ENCODE measurements at regions not wholly inside any gene's neighbourhood (a gene's known extent, or its start where the extent isn't known, plus 50 kb on each side); places are given as distances from the start of the nearest gene placed in this dataset.

- Histone ChIP-seq H4K20me1 (ENCODE audit: insufficient read depth, low read length) (no peaks in the 10 kb centered on the region), H2AFZ (replicated peaks; ENCODE audit: low read length, poor library complexity) (no peak overlapping the region), H2AK9ac (replicated peaks; ENCODE audit: low read depth, low read length, poor library complexity) (no peak overlapping the region), H3K79me1 (ENCODE audit: low read depth in 1 of 2, low read length in 2 of 2) (no peaks in the 10 kb centered on the region), H4K5ac (ENCODE audit: low read depth, low read length) (no peak overlapping the region), H3K36me3 (ENCODE audit: control insufficient read depth, insufficient read depth, low read length) (no peaks in the 10 kb centered on the region), H4K8ac (ENCODE audit: low read depth in 2 of 2, low read length in 2 of 2) (no peak overlapping the region), H3K56ac (ENCODE audit: extremely low read depth, insufficient read depth, low read length) (no peak overlapping the region), H3K9me3 (ENCODE audit: control insufficient read depth, insufficient read depth, low read length) (no peaks in the 10 kb centered on the region), H2BK120ac (ENCODE audit: low read depth, low read length) (no peak overlapping the region), H3K14ac (replicated peaks; ENCODE audit: low read depth, low read length) (no peak overlapping the region), H3K4me2 (ENCODE audit: low read depth, low read length) (no peak overlapping the region), H3K9me1 (ENCODE audit: insufficient read depth, low read length) (no peaks in the 10 kb centered on the region), H3K4me3 (ENCODE audit: insufficient read depth, low read depth, low read length) (no peak overlapping the region), H2BK15ac (ENCODE audit: low read depth, low read length) (no peak overlapping the region), H3K23ac (ENCODE audit: low read depth, low read length) (no peak overlapping the region), H2AK5ac (ENCODE audit: low read depth, low read length) (no peak overlapping the region), H3K9ac (ENCODE audit: low read depth, low read length) (no peak overlapping the region), H3K4me1 (ENCODE audit: control insufficient read depth, insufficient read depth, low read length) (peaks cover 2% of the 10 kb centered on the region; the same call in 1 of the 2 replicates), H3K27ac (ENCODE audit: insufficient read depth, low read length) (no peak overlapping the region), H3K27me3 (ENCODE audit: control insufficient read depth, insufficient read depth, low read length) (peaks cover 7% of the 10 kb centered on the region; the same call in 1 of the 2 replicates), H4K91ac (ENCODE audit: insufficient read depth, low read depth, low read length) (no peak overlapping the region), H3K4ac (ENCODE audit: low read depth, low read length) (no peak overlapping the region), H2BK20ac (ENCODE audit: low read depth, low read length) (no peak overlapping the region), H3K18ac (ENCODE audit: low read depth, low read length) (no peak overlapping the region), H2BK5ac (ENCODE audit: low read depth, low read length, poor library complexity, severe bottlenecking) (no peak overlapping the region)
- no peak for TF ChIP-seq BHLHE40 (IDR thresholded peaks at IDR 0.05; ENCODE audit: low read depth, low read length)
- TF ChIP-seq POLR2A (IDR thresholded peaks at IDR 0.05; ENCODE audit: low read depth, low read length) = no peak
- TF ChIP-seq, protein P1, sequence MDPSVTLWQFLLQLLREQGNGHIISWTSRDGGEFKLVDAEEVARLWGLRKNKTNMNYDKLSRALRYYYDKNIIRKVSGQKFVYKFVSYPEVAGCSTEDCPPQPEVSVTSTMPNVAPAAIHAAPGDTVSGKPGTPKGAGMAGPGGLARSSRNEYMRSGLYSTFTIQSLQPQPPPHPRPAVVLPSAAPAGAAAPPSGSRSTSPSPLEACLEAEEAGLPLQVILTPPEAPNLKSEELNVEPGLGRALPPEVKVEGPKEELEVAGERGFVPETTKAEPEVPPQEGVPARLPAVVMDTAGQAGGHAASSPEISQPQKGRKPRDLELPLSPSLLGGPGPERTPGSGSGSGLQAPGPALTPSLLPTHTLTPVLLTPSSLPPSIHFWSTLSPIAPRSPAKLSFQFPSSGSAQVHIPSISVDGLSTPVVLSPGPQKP (IDR thresholded peaks at IDR 0.05; ENCODE audit: borderline replicate concordance, low read depth, low read length) = no peak
- TF ChIP-seq MAFK (IDR thresholded peaks at IDR 0.05; ENCODE audit: low read depth, low read length) = no peak
- no peak for TF ChIP-seq MXI1 (IDR thresholded peaks at IDR 0.05; ENCODE audit: borderline replicate concordance, low read depth, low read length)
- no peak for TF ChIP-seq CEBPB (IDR thresholded peaks at IDR 0.05; ENCODE audit: low read depth, low read length)
- TF ChIP-seq, protein P2, sequence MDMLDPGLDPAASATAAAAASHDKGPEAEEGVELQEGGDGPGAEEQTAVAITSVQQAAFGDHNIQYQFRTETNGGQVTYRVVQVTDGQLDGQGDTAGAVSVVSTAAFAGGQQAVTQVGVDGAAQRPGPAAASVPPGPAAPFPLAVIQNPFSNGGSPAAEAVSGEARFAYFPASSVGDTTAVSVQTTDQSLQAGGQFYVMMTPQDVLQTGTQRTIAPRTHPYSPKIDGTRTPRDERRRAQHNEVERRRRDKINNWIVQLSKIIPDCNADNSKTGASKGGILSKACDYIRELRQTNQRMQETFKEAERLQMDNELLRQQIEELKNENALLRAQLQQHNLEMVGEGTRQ (IDR thresholded peaks at IDR 0.05; ENCODE audit: low read depth, low read length) = no peak
- TF ChIP-seq CHD1 (IDR thresholded peaks at IDR 0.05; ENCODE audit: low read depth, low read length) = no peak
- no peak for TF ChIP-seq NFE2L2 (IDR thresholded peaks at IDR 0.05; ENCODE audit: low read depth, low read length)
- no peak for TF ChIP-seq RCOR1 (IDR thresholded peaks at IDR 0.05; ENCODE audit: insufficient replicate concordance, low read length)
- TF ChIP-seq FOS (IDR thresholded peaks at IDR 0.05; ENCODE audit: low read depth, low read length) = no peak
- no peak for TF ChIP-seq CTCF (conservative IDR thresholded peaks at IDR 0.05; ENCODE audit: low read depth, low read length)
- no peak for TF ChIP-seq RAD21 (IDR thresholded peaks at IDR 0.05; ENCODE audit: low read length)
- no TSS peak for BruUV-seq (replicated peaks)
- POLR2A ChIA-PET (ENCODE audit: unreplicated experiment) = no interaction called here
- DNase-seq (no peak), ATAC-seq (ENCODE audit: low read depth) (no peak)
- dilution Hi-C loops (cut with HindIII; ENCODE audit: low sequenced_read_pairs, unreplicated experiment) (no loop called here), intact Hi-C loops (cut with micrococcal nuclease) (no loop called here), in situ Hi-C loops (cut with MboI; ENCODE audit: low sequenced_read_pairs) (no loop called here)
- WGBS, 2 experiments (ENCODE audit: extremely low coverage in 2 of 2, insufficient read length in 1 of 2) = no CpG with 5 or more reads among the region's 2 CpGs
- CTCF ChIA-PET = no interaction called here
Measured at GRCh38 chr13:50205581-50205980, 190.3 kb downstream of the KCNRG start.
